Bronchial epithelial cell (primary cell): ENCODE measurements at regions not wholly inside any gene's neighbourhood (a gene's known extent, or its start where the extent isn't known, plus 50 kb on each side); places are given as distances from the start of the nearest gene placed in this dataset.

ENCODE experiments used
- DNase-seq: peaks from one replicate; pipeline ENCODE4 v3.0.0-alpha.2; 2010; ENCODE audit warnings: low read depth
- FAIRE-seq: peaks from 2 replicates; lab custom pipeline; 2011; peaks lifted over from hg19 to GRCh38; lab: Jason Lieb, UNC
- H3K27me3 ChIP-seq: 2 replicates; pipeline ENCODE4 v1.5.1; 2011; ENCODE audit warnings: low read length; ENCODE audit not compliant: control insufficient read depth, insufficient read depth
- H3K36me3 ChIP-seq: 2 replicates; pipeline ENCODE4 v1.5.1; 2011; ENCODE audit warnings: low read length; ENCODE audit not compliant: control insufficient read depth, insufficient read depth
- H3K4me3 ChIP-seq: 2 replicates; pipeline ENCODE4 v1.5.1; 2011; ENCODE audit warnings: mild to moderate bottlenecking, low read depth, low read length, control low read depth
- TF ChIP-seq, protein P1 (sequence below): IDR thresholded peaks from 2 replicates; pipeline ENCODE4 v1.5.1; 2011; ENCODE audit warnings: mild to moderate bottlenecking, moderate library complexity, low read length, control low read depth, inconsistent platforms; ENCODE audit not compliant: insufficient read depth, severe bottlenecking

DNA sequence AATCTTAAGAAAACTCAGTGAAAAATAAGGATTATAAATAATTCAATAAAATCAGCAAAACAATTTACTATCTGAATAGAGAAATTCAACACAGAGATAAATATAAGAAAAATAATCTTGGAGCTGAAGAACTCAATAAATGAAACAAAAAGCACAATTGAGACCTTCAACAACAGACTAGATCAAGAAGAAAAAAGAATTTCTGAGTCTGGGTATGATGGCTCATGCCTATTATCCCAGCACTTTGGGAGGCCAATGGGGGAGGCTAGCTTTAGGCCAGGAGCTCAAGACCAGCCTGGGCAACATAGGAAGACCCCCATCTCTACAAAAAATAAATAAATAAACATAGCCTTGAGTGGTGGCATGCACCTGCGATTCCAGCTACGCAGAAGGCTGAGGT lies 1295.7 kb upstream of the NRXN1 start:
- DNase-seq (no peak), FAIRE-seq (no peak)
- TF ChIP-seq, protein P1, sequence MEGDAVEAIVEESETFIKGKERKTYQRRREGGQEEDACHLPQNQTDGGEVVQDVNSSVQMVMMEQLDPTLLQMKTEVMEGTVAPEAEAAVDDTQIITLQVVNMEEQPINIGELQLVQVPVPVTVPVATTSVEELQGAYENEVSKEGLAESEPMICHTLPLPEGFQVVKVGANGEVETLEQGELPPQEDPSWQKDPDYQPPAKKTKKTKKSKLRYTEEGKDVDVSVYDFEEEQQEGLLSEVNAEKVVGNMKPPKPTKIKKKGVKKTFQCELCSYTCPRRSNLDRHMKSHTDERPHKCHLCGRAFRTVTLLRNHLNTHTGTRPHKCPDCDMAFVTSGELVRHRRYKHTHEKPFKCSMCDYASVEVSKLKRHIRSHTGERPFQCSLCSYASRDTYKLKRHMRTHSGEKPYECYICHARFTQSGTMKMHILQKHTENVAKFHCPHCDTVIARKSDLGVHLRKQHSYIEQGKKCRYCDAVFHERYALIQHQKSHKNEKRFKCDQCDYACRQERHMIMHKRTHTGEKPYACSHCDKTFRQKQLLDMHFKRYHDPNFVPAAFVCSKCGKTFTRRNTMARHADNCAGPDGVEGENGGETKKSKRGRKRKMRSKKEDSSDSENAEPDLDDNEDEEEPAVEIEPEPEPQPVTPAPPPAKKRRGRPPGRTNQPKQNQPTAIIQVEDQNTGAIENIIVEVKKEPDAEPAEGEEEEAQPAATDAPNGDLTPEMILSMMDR: no peak
- no peak overlapping the region for H3K4me3 ChIP-seq
- no peaks in the 10 kb centered on the region for H3K36me3 ChIP-seq
- no peaks in the 10 kb centered on the region for H3K27me3 ChIP-seq

DNA sequence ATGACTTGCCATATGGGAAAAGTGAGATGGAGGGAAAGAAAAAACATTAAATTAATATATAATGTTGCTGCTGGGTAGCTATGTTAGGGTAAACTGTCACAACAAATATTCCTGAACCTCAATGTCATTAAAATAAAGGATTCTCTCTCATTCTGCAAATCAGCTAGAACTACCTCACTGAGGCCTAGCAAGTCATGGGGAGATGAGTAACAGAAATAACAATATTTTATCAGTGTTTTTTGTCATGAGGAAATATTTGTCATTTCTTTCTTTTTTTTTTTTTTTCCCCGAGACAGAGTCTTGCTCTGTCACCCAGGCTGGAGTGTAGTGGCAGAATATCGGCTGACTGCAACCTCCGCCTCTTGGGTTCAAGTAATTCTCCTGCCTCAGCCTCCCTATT lies 1282.3 kb upstream of the NRXN1 start:
- DNase-seq (no peak), FAIRE-seq (no peak)
- Histone ChIP-seq H3K27me3 (no peaks in the 10 kb centered on the region), H3K36me3 (no peaks in the 10 kb centered on the region), H3K4me3 (no peak overlapping the region)
- TF ChIP-seq, protein P1: no peak

DNA sequence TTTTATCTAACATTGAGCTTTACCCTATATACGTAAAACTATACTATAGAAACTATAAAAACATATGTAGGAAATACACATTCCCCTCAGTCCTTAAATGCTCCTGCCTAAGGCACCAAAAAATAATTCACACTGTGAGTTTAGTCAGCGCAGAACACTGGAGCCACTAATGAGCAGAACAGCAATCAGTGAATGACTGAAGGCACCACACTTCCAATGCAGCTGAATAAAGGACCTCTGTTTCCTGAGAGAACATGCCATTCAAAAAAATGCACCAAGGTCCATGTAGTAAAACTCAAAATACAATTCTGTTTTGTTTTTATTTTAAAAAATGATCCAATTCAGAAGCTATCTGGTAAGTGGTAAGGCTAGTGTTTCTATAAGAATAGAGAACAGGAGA lies 1280.6 kb upstream of the NRXN1 start:
- TF ChIP-seq, protein P1: no peak
- Histone ChIP-seq H3K27me3 (no peaks in the 10 kb centered on the region), H3K36me3 (no peaks in the 10 kb centered on the region), H3K4me3 (no peak overlapping the region)
- DNase-seq (no peak), FAIRE-seq (no peak)

DNA sequence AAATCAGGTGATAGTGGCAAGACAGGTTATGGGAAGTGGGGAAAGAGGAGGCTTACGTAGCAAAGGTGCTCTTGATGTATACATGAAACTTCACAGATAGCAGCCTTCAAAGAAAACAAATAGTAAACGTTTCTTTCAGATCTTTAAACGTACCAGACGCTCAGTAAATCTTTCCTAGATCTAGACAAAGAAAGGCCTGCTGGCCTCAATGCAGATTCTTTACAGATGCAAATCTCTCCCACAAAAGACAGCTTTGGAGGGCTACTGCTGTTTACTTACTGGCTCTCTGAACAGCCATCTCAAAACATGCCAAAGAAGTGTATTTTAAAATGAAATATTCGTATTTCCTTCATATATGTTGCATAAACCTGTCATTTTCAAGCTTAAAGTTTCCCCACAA lies 1279.9 kb upstream of the NRXN1 start:
- FAIRE-seq (no peak), DNase-seq (no peak)
- H3K36me3 ChIP-seq: no peaks in the 10 kb centered on the region
- no peak overlapping the region for H3K4me3 ChIP-seq
- no peaks in the 10 kb centered on the region for H3K27me3 ChIP-seq
- TF ChIP-seq, protein P1: no peak

DNA sequence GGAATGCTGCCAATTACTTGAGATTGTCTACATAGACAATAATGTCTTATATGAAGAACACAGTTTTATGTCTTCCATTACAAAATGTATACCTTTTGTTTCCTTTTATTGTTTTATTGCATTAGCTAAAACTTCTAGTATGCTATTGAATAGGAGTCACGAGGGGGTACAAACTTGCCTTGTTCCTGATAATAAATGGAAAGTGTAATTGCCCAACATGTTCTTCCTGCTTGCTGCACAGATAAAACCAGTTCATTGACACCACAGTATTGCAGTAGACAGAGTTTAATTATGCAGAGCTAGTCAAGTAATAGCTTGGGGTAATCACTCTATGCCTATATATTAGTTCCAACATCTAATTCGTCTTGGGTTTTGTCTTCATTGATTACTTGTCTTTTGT lies 1276.2 kb upstream of the NRXN1 start:
- no peak for DNase-seq
- FAIRE-seq: no peak
- H3K4me3 ChIP-seq: no peak overlapping the region
- no peaks in the 10 kb centered on the region for H3K27me3 ChIP-seq
- no peaks in the 10 kb centered on the region for H3K36me3 ChIP-seq
- TF ChIP-seq, protein P1: no peak

DNA sequence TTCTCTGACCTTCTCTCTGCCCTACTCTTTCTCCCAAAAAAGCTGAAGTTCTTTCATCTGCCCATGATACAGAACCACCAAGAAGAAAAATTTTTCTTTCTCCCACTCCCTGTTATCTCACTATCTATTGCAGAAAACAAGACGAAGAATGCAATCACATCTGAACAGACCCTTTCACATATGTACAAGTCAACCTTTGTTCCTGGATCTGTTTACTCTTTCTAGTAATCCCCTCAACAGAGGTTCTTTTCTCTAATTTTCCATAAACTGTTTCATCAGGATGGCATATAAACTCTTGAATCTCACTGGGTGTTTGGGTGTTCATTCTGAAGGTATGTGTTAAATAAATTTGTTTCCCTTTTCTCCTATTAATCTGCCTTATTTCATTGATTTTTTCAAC lies 1262.7 kb upstream of the NRXN1 start:
- DNase-seq (no peak), FAIRE-seq (no peak)
- TF ChIP-seq, protein P1: no peak
- H3K27me3 ChIP-seq: no peaks in the 10 kb centered on the region
- no peaks in the 10 kb centered on the region for H3K36me3 ChIP-seq
- H3K4me3 ChIP-seq: no peak overlapping the region
